ENCODE measurements at regions not wholly inside any gene's neighbourhood (a gene's known extent, or its start where the extent isn't known, plus 50 kb on each side); places are given as distances from the start of the nearest gene placed in this dataset.

- TF ChIP-seq EP300 (IDR thresholded peaks at IDR 0.05; ENCODE audit: borderline replicate concordance) (no peak), TAF1 (IDR thresholded peaks at IDR 0.05; ENCODE audit: low read depth) (no peak), TCF12 (IDR thresholded peaks at IDR 0.05; ENCODE audit: low read depth) (no peak), MAX (IDR thresholded peaks at IDR 0.05) (no peak), ZBTB7A (IDR thresholded peaks at IDR 0.05; ENCODE audit: low read depth) (no peak), YY1 (IDR thresholded peaks at IDR 0.05; ENCODE audit: low read depth) (no peak), CEBPB (IDR thresholded peaks at IDR 0.05) (no peak)
- TF ChIP-seq, protein P1, sequence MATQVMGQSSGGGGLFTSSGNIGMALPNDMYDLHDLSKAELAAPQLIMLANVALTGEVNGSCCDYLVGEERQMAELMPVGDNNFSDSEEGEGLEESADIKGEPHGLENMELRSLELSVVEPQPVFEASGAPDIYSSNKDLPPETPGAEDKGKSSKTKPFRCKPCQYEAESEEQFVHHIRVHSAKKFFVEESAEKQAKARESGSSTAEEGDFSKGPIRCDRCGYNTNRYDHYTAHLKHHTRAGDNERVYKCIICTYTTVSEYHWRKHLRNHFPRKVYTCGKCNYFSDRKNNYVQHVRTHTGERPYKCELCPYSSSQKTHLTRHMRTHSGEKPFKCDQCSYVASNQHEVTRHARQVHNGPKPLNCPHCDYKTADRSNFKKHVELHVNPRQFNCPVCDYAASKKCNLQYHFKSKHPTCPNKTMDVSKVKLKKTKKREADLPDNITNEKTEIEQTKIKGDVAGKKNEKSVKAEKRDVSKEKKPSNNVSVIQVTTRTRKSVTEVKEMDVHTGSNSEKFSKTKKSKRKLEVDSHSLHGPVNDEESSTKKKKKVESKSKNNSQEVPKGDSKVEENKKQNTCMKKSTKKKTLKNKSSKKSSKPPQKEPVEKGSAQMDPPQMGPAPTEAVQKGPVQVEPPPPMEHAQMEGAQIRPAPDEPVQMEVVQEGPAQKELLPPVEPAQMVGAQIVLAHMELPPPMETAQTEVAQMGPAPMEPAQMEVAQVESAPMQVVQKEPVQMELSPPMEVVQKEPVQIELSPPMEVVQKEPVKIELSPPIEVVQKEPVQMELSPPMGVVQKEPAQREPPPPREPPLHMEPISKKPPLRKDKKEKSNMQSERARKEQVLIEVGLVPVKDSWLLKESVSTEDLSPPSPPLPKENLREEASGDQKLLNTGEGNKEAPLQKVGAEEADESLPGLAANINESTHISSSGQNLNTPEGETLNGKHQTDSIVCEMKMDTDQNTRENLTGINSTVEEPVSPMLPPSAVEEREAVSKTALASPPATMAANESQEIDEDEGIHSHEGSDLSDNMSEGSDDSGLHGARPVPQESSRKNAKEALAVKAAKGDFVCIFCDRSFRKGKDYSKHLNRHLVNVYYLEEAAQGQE (IDR thresholded peaks at IDR 0.05; ENCODE audit: low read depth) = no peak
Observed at GRCh38 chr2:60661073-60661738, 94.9 kb upstream of the PAPOLG start.
